K562 (cell line): ENCODE measurements at regions not wholly inside any gene's neighbourhood (a gene's known extent, or its start where the extent isn't known, plus 50 kb on each side); places are given as distances from the start of the nearest gene placed in this dataset.

Experiments
- ATF7 ChIP-seq: fragments of 450-650 bp; IDR thresholded peaks from 2 replicates; pipeline ENCODE4 v1.7.1; 2014; ENCODE audit warnings: mild to moderate bottlenecking, moderate library complexity
- CBX2 ChIP-seq: fragments of 200-600 bp; sonication (generic); IDR thresholded peaks from one replicate; pipeline ENCODE4 v1.6.1; 2012; ENCODE audit warnings: mild to moderate bottlenecking, low read length, inconsistent platforms; ENCODE audit not compliant: insufficient read depth, poor library complexity, severe bottlenecking
- FOS ChIP-seq: IDR thresholded peaks from 3 replicates; pipeline ENCODE4 v1.6.1; 2011; ENCODE audit not compliant: insufficient read length; ENCODE audit errors: extremely low read depth
- FUS ChIP-seq: fragments of 200-400 bp; formaldehyde crosslinking; optimal IDR thresholded peaks from 2 replicates; pipeline ENCODE3; 2017; ENCODE audit warnings: low read depth, low read length
- HDAC1 ChIP-seq, 2 experiments: fragments of 450-650 bp; IDR thresholded peaks; 2 replicates each; pipeline ENCODE4 v1.6.1; 2016 to 2017; ENCODE audit warnings: inconsistent platforms in 1 of 2, mild to moderate bottlenecking in 1 of 2, moderate library complexity in 1 of 2
- HMGN3 ChIP-seq: IDR thresholded peaks from 2 replicates; pipeline ENCODE4 v1.6.1; 2011; ENCODE audit warnings: borderline replicate concordance, low read depth, mild to moderate bottlenecking, mixed read lengths, low read length; ENCODE audit not compliant: insufficient read length; ENCODE audit errors: extremely low read depth
- HNRNPL ChIP-seq: fragments of 200-400 bp; formaldehyde crosslinking; IDR thresholded peaks from 2 replicates; pipeline ENCODE4 v1.6.1; 2017; ENCODE audit warnings: low read depth, mild to moderate bottlenecking, low read length
- KDM5B ChIP-seq: fragments of 200-600 bp; sonication (generic); IDR thresholded peaks from 2 replicates; pipeline ENCODE4 v1.6.1; 2012; ENCODE audit warnings: low read depth, mild to moderate bottlenecking, moderate library complexity, low read length, control low read depth, inconsistent platforms; ENCODE audit not compliant: insufficient replicate concordance
- MIER1 ChIP-seq: fragments of 450-650 bp; IDR thresholded peaks from 2 replicates; pipeline ENCODE4 v1.6.1; 2016; ENCODE audit warnings: antibody characterized with exemption, mild to moderate bottlenecking, low read depth
- PHB2 ChIP-seq: fragments of 450-650 bp; IDR thresholded peaks from 2 replicates; pipeline ENCODE4 v1.6.1; 2017; ENCODE audit warnings: low read depth
- SAP30 ChIP-seq: fragments of 200-600 bp; sonication (generic); IDR thresholded peaks from 2 replicates; pipeline ENCODE4 v1.6.1; 2012; ENCODE audit warnings: borderline replicate concordance, low read depth, mild to moderate bottlenecking, moderate library complexity, low read length, control low read depth, inconsistent platforms; ENCODE audit not compliant: insufficient read depth, poor library complexity, severe bottlenecking
- SIN3A ChIP-seq, 2 experiments: fragments of 150-350 bp in 1 of 2; IDR thresholded peaks; 2 replicates each; pipeline ENCODE4 v1.6.1; 2011 to 2016; ENCODE audit warnings: borderline replicate concordance in 2 of 2, low read depth in 2 of 2, low read length in 2 of 2, mild to moderate bottlenecking in 2 of 2, moderate library complexity in 2 of 2; ENCODE audit not compliant: control insufficient read depth in 1 of 2
- TGIF2 ChIP-seq: sonication (generic); formaldehyde crosslinking; IDR thresholded peaks from 2 replicates; pipeline ENCODE4 v1.8.1; 2022; ENCODE audit warnings: mild to moderate bottlenecking, missing genetic modification reagents, moderate library complexity
- ZNF165 ChIP-seq: fragments of 250-450 bp; sonication (Bioruptor Pico); IDR thresholded peaks from 2 replicates; pipeline ENCODE4 v1.4.0; 2020; ENCODE audit warnings: borderline replicate concordance
- TF ChIP-seq, protein P1 (sequence below), 2 experiments: fragments of 450-650 bp in 1 of 2; IDR thresholded peaks; 2 replicates each; pipeline ENCODE4 v1.6.1; 2011 to 2017; ENCODE audit warnings: low read depth in 2 of 2, antibody characterized with exemption in 1 of 2, borderline replicate concordance in 1 of 2, low read length in 1 of 2, mild to moderate bottlenecking in 1 of 2, mixed read lengths in 1 of 2; ENCODE audit not compliant: control insufficient read depth in 1 of 2
- TF ChIP-seq, protein P2 (sequence below): sonication (generic); formaldehyde crosslinking; IDR thresholded peaks from 2 replicates; pipeline ENCODE4 v1.8.1; 2022; ENCODE audit warnings: missing genetic modification reagents
- TF ChIP-seq, protein P3 (sequence below): fragments of 450-650 bp; IDR thresholded peaks from 2 replicates; pipeline ENCODE4 v1.6.1; 2017; ENCODE audit warnings: antibody characterized with exemption, mild to moderate bottlenecking

DNA sequence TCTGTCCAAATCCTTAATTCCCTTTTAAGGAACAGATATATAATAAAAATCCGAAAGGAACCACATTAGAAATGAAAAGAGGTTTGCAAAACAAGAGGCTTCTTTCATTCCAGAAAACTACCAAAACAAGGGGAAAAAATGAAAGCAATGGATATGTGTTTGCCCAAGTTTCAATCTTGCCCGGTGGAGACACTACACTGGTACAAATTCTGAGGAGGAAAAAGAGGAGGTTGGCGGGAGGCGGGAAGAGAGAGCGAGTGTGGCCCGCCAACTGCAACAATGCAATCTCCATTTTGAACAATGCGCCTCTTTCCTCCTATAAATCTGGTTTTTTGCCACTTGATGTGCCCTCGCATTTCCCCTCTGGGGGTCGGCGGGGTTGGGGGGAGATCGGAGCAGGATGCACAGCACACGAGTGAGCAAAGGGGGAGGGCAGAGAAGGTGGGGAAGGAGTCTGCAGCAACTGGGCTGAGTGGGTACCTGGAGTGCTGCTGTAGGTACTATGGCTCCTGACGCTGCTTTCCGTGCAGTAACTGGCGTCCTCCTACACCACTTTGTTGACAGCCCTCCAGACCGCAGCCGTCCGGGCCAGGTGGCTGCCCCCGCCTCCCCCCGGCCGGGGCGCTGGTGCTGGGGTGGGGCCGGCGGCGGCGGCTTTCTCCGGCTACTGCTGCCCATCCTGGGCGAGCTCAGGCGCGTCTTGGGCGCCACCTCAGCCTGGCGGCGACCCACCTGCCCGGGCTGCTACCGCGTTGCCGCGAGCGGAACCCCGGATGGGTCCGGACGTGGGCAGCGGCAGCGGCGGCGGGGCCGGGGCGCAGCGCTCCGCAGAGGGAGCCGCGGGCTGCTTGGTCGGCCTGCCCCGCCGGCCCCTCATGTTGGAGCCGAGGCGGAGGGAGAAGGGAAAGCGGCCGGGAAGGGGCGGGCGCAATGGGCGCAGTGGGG, 93.8 kb upstream of the PLEKHM1 start (continued):
- TF ChIP-seq SAP30 (peak; percentile 77), HMGN3 (peak; percentile 55), HDAC1 (IDR thresholded peaks at IDR 0.05) (peak; percentile 18 to 68; a peak in 2 of 4 replicates), KDM5B (peak; percentile 68), PHB2 (no peak), FOS (no peak), ZNF165 (0 out of 2 replicates have a peak, but pooled peaks have one; percentile 65), TGIF2 (peak; percentile 56; the same call in 1 of the 2 replicates), CBX2 (peak; percentile 100), SIN3A (IDR thresholded peaks at IDR 0.05; ENCODE audit: borderline replicate concordance in 2 of 2, control insufficient read depth in 1 of 2, low read depth in 2 of 2, low read length in 2 of 2) (peak in 1 of 2 experiments; percentile 45; a peak in 1 of 4 replicates), FUS (no peak), HNRNPL (no peak), ATF7 (peak; percentile 20; the same call in 1 of the 2 replicates), MIER1 (no peak)
- TF ChIP-seq, protein P1, sequence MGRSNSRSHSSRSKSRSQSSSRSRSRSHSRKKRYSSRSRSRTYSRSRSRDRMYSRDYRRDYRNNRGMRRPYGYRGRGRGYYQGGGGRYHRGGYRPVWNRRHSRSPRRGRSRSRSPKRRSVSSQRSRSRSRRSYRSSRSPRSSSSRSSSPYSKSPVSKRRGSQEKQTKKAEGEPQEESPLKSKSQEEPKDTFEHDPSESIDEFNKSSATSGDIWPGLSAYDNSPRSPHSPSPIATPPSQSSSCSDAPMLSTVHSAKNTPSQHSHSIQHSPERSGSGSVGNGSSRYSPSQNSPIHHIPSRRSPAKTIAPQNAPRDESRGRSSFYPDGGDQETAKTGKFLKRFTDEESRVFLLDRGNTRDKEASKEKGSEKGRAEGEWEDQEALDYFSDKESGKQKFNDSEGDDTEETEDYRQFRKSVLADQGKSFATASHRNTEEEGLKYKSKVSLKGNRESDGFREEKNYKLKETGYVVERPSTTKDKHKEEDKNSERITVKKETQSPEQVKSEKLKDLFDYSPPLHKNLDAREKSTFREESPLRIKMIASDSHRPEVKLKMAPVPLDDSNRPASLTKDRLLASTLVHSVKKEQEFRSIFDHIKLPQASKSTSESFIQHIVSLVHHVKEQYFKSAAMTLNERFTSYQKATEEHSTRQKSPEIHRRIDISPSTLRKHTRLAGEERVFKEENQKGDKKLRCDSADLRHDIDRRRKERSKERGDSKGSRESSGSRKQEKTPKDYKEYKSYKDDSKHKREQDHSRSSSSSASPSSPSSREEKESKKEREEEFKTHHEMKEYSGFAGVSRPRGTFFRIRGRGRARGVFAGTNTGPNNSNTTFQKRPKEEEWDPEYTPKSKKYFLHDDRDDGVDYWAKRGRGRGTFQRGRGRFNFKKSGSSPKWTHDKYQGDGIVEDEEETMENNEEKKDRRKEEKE (IDR thresholded peaks at IDR 0.05; ENCODE audit: borderline replicate concordance in 1 of 2, control insufficient read depth in 1 of 2, low read depth in 2 of 2, low read length in 1 of 2) = no peak
- TF ChIP-seq, protein P2, sequence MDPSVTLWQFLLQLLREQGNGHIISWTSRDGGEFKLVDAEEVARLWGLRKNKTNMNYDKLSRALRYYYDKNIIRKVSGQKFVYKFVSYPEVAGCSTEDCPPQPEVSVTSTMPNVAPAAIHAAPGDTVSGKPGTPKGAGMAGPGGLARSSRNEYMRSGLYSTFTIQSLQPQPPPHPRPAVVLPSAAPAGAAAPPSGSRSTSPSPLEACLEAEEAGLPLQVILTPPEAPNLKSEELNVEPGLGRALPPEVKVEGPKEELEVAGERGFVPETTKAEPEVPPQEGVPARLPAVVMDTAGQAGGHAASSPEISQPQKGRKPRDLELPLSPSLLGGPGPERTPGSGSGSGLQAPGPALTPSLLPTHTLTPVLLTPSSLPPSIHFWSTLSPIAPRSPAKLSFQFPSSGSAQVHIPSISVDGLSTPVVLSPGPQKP (CRISPR knock-in tag) = no peak
- TF ChIP-seq, protein P3, sequence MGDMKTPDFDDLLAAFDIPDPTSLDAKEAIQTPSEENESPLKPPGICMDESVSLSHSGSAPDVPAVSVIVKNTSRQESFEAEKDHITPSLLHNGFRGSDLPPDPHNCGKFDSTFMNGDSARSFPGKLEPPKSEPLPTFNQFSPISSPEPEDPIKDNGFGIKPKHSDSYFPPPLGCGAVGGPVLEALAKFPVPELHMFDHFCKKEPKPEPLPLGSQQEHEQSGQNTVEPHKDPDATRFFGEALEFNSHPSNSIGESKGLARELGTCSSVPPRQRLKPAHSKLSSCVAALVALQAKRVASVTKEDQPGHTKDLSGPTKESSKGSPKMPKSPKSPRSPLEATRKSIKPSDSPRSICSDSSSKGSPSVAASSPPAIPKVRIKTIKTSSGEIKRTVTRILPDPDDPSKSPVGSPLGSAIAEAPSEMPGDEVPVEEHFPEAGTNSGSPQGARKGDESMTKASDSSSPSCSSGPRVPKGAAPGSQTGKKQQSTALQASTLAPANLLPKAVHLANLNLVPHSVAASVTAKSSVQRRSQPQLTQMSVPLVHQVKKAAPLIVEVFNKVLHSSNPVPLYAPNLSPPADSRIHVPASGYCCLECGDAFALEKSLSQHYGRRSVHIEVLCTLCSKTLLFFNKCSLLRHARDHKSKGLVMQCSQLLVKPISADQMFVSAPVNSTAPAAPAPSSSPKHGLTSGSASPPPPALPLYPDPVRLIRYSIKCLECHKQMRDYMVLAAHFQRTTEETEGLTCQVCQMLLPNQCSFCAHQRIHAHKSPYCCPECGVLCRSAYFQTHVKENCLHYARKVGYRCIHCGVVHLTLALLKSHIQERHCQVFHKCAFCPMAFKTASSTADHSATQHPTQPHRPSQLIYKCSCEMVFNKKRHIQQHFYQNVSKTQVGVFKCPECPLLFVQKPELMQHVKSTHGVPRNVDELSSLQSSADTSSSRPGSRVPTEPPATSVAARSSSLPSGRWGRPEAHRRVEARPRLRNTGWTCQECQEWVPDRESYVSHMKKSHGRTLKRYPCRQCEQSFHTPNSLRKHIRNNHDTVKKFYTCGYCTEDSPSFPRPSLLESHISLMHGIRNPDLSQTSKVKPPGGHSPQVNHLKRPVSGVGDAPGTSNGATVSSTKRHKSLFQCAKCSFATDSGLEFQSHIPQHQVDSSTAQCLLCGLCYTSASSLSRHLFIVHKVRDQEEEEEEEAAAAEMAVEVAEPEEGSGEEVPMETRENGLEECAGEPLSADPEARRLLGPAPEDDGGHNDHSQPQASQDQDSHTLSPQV = no peak; the same call in 1 of the 2 replicates
